RCC 7860 (cell line): ENCODE measurements at regions not wholly inside any gene's neighbourhood (a gene's known extent, or its start where the extent isn't known, plus 50 kb on each side); places are given as distances from the start of the nearest gene placed in this dataset.

Experiments used
- DNase-seq: peaks from one replicate; pipeline ENCODE4 v3.0.0-alpha.2; 2015; ENCODE audit warnings: low spot score
- FAIRE-seq: peaks from 2 replicates; lab custom pipeline; 2012; peaks lifted over from hg19 to GRCh38; lab: Jason Lieb, UNC

- no peak for DNase-seq
- FAIRE-seq, result no peak
Measured at GRCh38 chr10:123479640-123480039, 186.5 kb upstream of the GPR26 start.

GRCh38 chr10:123480344-123480743, 185.8 kb upstream of the GPR26 start:
- FAIRE-seq (no peak), DNase-seq (no peak)

- no peak for FAIRE-seq
Measured at GRCh38 chr10:123480845-123481244, 185.3 kb upstream of the GPR26 start.

GRCh38 chr10:123484722-123485121, 181.4 kb upstream of the GPR26 start:
- FAIRE-seq (no peak), DNase-seq (no peak)

More at GRCh38 chr10:123480845-123481244, 185.3 kb upstream of the GPR26 start:
- DNase-seq, result no peak

GRCh38 chr10:123485341-123485960, 180.7 kb upstream of the GPR26 start:
- DNase-seq, result no peak
- FAIRE-seq, result no peak

- no peak for FAIRE-seq
- DNase-seq, result no peak
Measured at GRCh38 chr10:123488436-123488835, 177.7 kb upstream of the GPR26 start.

- FAIRE-seq, result no peak
- DNase-seq, result no peak
Measured at GRCh38 chr10:123491364-123491763, 174.8 kb upstream of the GPR26 start.

GRCh38 chr10:123492016-123492415, 174.1 kb upstream of the GPR26 start:
- DNase-seq (no peak), FAIRE-seq (no peak)

- FAIRE-seq (no peak), DNase-seq (no peak)
Measured at GRCh38 chr10:123494301-123494808, 171.8 kb upstream of the GPR26 start.

GRCh38 chr10:123496375-123496774, 169.8 kb upstream of the GPR26 start:
- FAIRE-seq (no peak), DNase-seq (no peak)

GRCh38 chr10:123496996-123497660, 169.0 kb upstream of the GPR26 start:
- no peak for FAIRE-seq
- DNase-seq, result no peak

GRCh38 chr10:123500110-123500509, 166.0 kb upstream of the GPR26 start:
- no peak for FAIRE-seq
- DNase-seq, result no peak

GRCh38 chr10:123501148-123501547, 165.0 kb upstream of the GPR26 start:
- no peak for DNase-seq
- FAIRE-seq, result no peak

GRCh38 chr10:123502983-123503382, 163.2 kb upstream of the GPR26 start:
- no peak for DNase-seq
- no peak for FAIRE-seq

GRCh38 chr10:123506455-123506854, 159.7 kb upstream of the GPR26 start:
- FAIRE-seq (no peak), DNase-seq (no peak)

GRCh38 chr10:123507298-123507697, 158.9 kb upstream of the GPR26 start:
- FAIRE-seq (no peak), DNase-seq (no peak)

- DNase-seq (no peak), FAIRE-seq (no peak)
Measured at GRCh38 chr10:123509338-123509737, 156.8 kb upstream of the GPR26 start.

- FAIRE-seq, result no peak
Measured at GRCh38 chr10:123512901-123513775, 153.0 kb upstream of the GPR26 start.

GRCh38 chr10:123513870-123514269, 152.3 kb upstream of the GPR26 start:
- no peak for FAIRE-seq

More at GRCh38 chr10:123512901-123513775, 153.0 kb upstream of the GPR26 start:
- DNase-seq, result no peak

GRCh38 chr10:123514996-123515395, 151.2 kb upstream of the GPR26 start:
- FAIRE-seq, result no peak
- DNase-seq, result no peak

More at GRCh38 chr10:123513870-123514269, 152.3 kb upstream of the GPR26 start:
- DNase-seq, result no peak

- no peak for FAIRE-seq
Measured at GRCh38 chr10:123515661-123516060, 150.5 kb upstream of the GPR26 start.

More at GRCh38 chr10:123515661-123516060, 150.5 kb upstream of the GPR26 start:
- DNase-seq, result no peak
